Epidermal melanocyte (primary cell): ENCODE measurements at regions not wholly inside any gene's neighbourhood (a gene's known extent, or its start where the extent isn't known, plus 50 kb on each side); places are given as distances from the start of the nearest gene placed in this dataset.
"Not testable (repeated sequence)": the region's sequence is repeated elsewhere in the genome, so short reads cannot be mapped to it uniquely, and the experiment has no call there.

Experiments used
- DNase-seq: peaks from one replicate; pipeline ENCODE4 v3.0.0; 2011; ENCODE audit warnings: low spot score; ENCODE audit not compliant: insufficient read length

DNA sequence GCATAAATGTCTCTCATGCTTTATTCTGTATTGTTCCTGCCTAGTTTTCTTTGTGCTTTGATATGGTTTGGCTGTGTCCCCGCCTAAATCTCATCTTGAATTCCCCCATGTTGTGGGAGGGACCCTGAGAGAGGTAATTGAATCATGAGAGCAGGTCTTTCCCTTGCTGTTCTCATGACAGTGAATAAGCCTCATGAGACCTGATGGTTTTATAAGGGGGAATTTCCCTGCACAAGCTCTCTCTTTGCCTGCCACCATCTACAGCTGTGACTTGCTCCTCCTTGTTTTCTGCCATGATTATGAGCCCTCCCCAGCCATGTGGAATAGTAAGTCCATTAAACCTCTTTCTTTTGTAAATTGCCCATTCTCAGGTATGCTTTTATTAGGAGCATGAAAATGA is 1596.6 kb downstream of the SI start:
- no peak for DNase-seq

DNA sequence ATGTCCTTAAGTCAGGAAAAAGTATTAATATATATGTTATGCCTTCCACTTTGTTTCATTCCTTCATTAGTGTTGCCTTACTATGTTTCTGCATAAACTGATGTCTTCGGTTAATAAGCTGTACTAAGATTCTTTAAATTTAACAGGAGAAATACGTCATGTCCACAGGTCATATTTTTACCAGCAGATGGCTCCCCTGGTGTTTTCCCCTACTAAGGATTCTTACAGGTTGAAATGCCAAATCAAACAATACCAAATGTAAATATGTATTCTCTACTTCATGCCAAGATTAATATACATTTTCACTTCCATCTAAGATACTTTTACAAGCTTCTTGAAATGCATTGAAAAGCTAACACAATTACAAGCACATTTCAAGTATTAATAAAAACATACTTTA is 1602.1 kb downstream of the SI start:
- no peak for DNase-seq

- DNase-seq: no peak
These were observed 1603.5 kb downstream of the SI start for GRCh38 chr3:163474766-163475165.

DNA sequence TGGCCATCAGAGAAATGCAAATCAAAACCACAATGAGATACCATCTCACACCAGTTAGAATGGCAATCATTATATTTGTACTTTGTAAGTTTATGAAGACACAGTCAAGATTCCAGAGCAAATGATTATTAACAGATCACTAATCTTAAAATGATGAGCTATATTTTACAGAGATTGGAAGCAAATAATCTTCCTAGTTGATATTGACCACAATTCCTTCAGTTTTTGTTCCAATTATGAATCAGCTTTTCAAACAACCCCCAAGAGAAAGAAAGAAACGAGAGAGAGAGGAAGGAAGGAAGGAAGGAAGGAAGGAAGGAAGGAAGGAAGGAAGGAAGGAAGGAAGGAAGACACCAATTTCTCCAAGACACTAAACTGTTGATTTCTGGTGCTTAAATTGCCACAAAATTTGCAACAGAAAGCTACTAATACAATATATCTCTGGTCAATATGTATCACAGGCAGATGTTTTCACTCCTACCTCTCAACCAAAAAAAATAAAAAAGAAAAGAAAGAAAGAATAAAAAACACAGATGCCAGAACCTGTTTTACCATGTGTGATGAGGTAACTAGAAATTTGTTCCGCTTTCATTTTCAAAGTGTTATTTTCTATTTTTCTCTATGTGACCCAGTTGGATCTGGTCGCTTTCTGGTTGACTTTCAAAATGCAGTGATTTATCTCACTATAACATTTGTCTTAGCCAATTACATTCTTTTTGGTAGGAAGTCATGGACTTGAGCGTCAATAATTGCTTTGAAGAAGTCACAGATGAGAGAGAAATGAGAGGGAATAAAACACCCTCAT is 1609.6 kb downstream of the SI start:
- DNase-seq: no peak

GRCh38 chr3:163462446-163462845 is 1615.8 kb downstream of the SI start:
- DNase-seq: no peak

DNA sequence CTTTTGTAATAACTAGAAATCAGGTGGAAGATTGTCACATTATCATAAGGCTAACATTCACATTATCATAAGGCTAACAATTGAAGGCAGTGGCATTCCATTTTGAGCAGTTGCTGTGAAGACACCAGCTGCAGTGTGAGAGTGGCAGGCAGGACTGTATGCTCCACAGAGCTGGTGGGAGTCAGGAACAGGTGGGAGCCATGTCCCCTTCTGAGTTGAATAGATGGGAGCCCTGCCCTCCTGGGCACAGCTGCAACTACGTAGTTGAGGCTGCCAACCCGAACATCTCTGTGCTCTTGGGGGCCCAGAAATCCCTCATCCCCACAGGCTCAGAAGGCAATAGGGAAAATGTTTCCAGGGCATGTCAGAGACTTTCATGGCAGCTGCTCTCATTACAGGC is 1627.6 kb downstream of the SI start:
- no peak for DNase-seq

DNA sequence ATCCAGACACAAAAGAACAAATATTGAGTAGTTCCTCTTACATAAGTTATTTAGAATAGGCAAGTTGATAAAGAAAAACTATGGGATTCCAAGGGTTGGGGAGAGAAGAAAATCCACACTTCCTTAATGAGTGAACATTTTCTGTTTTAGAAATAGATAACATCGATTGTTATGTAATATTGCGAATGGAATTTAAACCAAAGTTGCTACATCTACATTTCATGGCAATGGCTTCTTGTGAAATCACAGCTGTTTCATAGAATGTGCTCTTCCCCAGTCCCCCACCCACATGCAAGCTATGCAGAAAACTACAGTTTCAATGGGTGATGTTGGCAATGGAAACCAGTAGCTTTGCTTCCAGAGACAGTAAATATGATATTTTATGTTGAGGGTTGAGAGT is 1639.5 kb downstream of the SI start:
- no peak for DNase-seq

DNA sequence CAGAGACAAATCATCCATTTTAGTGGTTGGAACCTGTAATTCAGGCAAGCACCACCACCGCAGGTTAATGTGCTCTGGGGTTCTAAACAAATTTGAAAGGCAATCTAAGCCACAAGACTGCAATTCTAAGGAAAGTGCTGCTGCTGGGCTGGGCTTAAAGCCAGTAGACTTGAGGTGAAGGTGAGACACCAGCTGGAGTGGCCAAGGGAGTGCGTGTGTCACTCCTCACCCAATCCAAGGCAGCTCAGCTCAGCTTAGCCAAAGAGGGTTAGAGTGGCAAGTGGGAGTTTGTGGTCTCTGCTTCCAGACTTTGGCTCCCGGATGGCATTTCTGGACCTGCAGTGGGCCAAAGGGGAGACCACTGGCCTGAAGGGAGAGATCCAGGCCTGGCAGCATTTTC is 1655.6 kb downstream of the SI start:
- no peak for DNase-seq

- DNase-seq: no peak
These were observed 1686.7 kb downstream of the SI start for GRCh38 chr3:163391407-163392181.

- DNase-seq: no peak
These were observed 1693.9 kb downstream of the SI start for GRCh38 chr3:163384383-163384782.

- no peak for DNase-seq
These were observed 1696.1 kb downstream of the SI start for GRCh38 chr3:163382183-163382582.

DNA sequence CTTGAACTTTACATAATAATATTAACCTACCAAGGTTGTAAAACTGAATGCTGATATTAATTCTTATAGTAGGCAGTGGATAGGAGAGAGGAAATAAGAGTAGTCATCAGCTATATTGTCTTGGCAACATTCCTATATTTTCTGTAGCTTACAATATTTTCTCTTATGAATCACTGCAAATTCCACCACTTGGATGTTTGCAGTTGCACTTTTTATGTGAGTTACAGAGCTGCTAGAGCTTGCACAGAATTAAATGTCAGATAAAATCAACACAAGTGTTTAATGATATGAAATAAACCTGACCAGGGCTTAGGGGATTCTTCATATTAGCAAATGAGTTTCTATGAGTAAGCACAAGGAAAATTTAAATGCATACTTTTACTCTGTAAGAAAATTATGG is 1710.1 kb downstream of the SI start:
- DNase-seq: no peak

- no peak for DNase-seq
These were observed 1713.6 kb downstream of the SI start for GRCh38 chr3:163364717-163365116.

DNA sequence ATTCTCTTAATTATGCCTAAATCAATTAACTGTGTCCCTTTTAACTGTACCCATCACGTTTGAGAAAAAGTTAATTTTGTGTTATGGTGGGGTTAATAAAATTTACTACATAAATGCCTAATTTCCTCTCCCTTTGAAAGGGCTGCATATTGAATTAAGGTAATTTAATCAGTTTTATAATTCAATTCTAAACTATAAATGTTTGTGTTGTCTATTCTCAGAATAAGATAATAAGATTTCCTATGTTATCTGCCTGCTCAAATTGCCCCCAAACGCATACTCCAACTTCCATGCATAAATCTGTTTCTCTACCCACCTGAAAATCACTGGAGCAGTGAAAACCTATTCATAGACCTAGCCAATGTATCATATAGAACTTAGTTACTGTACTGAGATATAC is 1716.1 kb downstream of the SI start:
- DNase-seq: no peak

- not testable (repeated sequence) for DNase-seq
These were observed 1716.9 kb downstream of the SI start for GRCh38 chr3:163361357-163361878.

DNA sequence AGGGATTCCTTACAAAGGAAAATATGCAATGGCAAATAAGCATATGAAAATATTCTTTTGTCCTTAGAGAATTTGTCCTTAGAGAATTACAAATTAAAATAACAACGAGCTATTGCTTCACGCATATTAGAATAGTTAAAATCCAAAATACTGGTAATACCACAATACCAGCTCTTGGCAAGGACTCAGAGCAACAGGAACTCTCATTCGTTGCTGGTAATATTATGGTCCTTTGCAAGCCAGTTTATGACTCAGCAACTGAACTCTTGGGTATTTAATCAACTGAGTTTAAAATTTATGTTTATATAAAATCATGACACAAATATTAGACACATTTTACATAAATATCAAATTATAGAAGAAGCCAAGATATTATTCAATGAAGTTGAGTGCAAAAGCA is 1730.4 kb downstream of the SI start:
- no peak for DNase-seq

DNA sequence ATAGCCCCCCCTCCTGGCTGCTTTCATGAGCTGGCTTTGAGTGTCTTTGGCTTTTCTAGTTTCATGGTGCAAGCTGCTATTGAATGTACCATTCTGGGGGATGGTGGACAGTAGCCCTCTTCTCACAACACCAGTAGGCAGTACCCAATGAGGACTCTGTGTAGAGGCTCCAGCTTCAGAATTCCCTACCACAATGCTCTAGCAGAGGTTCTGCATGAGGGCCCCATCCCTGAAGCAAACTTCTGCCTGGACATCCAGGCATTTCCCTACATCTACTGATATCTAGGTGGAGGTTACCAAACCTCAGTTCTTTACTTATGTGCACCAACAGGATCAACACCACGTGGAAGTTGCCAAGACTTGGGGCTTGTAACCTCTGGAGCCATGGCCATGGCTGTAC is 1742.9 kb downstream of the SI start:
- no peak for DNase-seq

DNA sequence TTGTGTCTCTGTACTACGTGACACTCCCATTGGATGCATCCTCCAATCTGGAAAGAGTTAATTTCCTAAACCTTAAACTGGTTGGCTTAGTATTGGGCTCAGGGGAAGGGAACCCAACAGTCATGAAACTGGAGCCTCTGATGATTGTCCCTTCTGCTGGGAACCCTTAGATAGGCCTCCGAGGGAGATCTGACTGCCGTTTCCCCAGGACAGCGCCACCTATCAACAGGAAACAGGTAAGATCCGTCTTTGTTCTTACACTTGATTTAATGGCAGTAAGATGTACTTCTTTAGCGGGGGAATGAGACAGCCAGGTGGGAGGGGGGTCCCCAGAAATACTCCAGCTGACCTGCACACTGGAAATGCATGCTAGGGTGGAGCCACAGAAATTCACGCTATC is 1749.6 kb downstream of the SI start:
- no peak for DNase-seq

- DNase-seq: no peak
These were observed 1751.2 kb downstream of the SI start for GRCh38 chr3:163327086-163327485.

GRCh38 chr3:163315786-163316185 is 1762.5 kb downstream of the SI start:
- DNase-seq: no peak

DNA sequence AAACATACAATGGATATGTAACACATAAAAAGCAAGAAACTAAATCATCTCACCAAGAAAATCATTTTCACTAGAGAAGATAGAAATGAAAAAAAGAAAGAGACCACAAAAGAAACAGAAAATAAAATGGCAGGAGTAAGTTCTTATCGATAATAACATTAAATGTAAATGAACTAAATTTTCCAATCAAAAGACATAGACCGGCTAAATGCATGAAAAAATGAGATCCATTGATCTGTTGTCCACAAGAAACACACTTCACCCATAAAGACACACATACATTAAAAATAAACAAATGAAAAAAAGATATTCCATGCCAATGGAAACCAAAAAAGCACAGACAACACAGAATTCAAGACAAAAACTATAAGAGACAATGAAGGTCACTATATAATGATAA is 1771.9 kb downstream of the SI start:
- DNase-seq: no peak

GRCh38 chr3:163273694-163274093 is 1777.1 kb downstream of the OTOL1 start:
- no peak for DNase-seq

- no peak for DNase-seq
These were observed 1770.1 kb downstream of the OTOL1 start for GRCh38 chr3:163266731-163267130.
